ENCODE measurements at regions not wholly inside any gene's neighbourhood (a gene's known extent, or its start where the extent isn't known, plus 50 kb on each side); places are given as distances from the start of the nearest gene placed in this dataset.

DNA sequence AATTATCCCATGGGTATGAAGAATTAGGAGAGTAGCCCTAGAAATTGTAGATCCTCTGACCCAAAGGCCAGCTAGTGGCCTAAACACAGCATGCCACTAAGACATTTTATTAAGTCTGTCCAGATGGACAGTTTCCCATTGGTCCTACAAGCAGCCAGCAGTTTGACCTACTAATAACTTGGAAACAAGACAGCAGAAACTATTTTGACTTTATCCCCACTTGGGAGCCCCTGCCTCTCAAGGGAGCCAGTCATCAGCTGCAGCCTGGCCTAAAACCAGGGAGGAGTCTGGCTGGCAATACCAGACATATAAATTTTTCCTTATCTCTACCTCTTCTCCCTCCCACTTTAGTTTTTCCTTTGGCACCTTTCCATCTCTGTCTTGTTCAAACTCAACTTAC, 222.6 kb upstream of the KCTD3 start (continued):
- TF ChIP-seq, protein P1, sequence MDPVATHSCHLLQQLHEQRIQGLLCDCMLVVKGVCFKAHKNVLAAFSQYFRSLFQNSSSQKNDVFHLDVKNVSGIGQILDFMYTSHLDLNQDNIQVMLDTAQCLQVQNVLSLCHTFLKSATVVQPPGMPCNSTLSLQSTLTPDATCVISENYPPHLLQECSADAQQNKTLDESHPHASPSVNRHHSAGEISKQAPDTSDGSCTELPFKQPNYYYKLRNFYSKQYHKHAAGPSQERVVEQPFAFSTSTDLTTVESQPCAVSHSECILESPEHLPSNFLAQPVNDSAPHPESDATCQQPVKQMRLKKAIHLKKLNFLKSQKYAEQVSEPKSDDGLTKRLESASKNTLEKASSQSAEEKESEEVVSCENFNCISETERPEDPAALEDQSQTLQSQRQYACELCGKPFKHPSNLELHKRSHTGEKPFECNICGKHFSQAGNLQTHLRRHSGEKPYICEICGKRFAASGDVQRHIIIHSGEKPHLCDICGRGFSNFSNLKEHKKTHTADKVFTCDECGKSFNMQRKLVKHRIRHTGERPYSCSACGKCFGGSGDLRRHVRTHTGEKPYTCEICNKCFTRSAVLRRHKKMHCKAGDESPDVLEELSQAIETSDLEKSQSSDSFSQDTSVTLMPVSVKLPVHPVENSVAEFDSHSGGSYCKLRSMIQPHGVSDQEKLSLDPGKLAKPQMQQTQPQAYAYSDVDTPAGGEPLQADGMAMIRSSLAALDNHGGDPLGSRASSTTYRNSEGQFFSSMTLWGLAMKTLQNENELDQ (tag by site-specific recombination; IDR thresholded peaks at IDR 0.05; ENCODE audit: low read depth) = no peak

DNA sequence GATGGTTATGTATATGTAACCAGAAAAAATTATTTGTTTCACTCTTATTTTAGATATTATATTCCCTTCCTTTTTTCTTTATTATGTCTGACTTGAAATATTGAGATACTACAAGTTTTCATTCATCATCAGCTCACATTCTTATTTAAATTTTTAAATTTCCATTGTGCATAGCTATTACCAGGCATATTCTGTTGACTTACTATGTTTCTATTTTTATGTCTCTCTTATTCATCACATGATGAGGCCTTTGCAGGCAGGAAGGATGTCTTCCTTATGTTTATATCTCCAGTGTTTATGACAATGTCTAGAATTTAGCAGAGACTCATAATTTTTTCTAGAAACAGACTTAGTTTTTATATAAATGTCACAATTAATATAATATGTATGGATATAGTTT, 221.9 kb upstream of the KCTD3 start:
- Histone ChIP-seq H3K4me3 (ENCODE audit: low read depth, low read length) (no peak overlapping the region), H3K9me3 (ENCODE audit: control insufficient read depth, insufficient read depth, low read depth, low read length) (no peaks in the 10 kb centered on the region), H3K4me1 (ENCODE audit: control insufficient read depth, insufficient read depth, low read length) (no peaks in the 10 kb centered on the region), H3K27ac (ENCODE audit: extremely low read depth, low read depth, low read length) (no peak overlapping the region), H3K36me3 (ENCODE audit: control insufficient read depth in 2 of 2, insufficient read depth in 1 of 2, low read length in 2 of 2) (no peaks in the 10 kb centered on the region)
- ChIA-PET CTCF (interaction anchor here (0.6 kb wide), 1 partner anchor 9 kb away, joined by 3 read pairs; no protein-coding TSS in a partner anchor), POLR2A (no interaction called here)
- no peak for TF ChIP-seq KLF7 (tag by site-specific recombination; IDR thresholded peaks at IDR 0.05; ENCODE audit: borderline replicate concordance)
- TF ChIP-seq ZNF133 (tag by site-specific recombination; IDR thresholded peaks at IDR 0.05) = no peak
- TF ChIP-seq, protein P2, sequence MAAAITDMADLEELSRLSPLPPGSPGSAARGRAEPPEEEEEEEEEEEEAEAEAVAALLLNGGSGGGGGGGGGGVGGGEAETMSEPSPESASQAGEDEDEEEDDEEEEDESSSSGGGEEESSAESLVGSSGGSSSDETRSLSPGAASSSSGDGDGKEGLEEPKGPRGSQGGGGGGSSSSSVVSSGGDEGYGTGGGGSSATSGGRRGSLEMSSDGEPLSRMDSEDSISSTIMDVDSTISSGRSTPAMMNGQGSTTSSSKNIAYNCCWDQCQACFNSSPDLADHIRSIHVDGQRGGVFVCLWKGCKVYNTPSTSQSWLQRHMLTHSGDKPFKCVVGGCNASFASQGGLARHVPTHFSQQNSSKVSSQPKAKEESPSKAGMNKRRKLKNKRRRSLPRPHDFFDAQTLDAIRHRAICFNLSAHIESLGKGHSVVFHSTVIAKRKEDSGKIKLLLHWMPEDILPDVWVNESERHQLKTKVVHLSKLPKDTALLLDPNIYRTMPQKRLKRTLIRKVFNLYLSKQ (tag by site-specific recombination; IDR thresholded peaks at IDR 0.05; ENCODE audit: borderline replicate concordance) = no peak
- TF ChIP-seq ZNF404 (tag by site-specific recombination; IDR thresholded peaks at IDR 0.05) = no peak

DNA sequence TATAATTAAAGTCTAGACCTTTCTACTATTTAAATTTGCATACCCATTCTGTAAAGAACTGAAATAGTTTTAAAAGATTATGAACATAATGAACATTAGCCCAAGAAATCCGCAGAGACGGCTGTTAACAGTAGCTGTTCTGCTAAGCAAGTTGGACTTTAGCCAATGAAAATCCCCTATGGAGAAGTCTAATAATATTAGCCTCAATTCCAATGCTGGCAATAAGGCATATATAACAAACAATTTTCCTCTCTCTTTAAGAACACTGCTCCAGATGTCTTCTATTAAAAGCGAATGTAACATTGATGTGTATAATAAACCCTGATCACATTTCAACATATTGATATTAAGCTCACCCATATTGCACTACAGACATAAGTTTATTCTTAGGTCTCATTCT, 221.3 kb upstream of the KCTD3 start:
- no peaks in the 10 kb centered on the region for H3K4me1 ChIP-seq (ENCODE audit: control insufficient read depth, insufficient read depth, low read length)
- CTCF ChIA-PET = interaction anchor here (0.6 to 0.7 kb wide), 2 partner anchors 8 to 64 kb away, joined by 3 read pairs; no protein-coding TSS in a partner anchor
- POLR2A ChIA-PET = no interaction called here

DNA sequence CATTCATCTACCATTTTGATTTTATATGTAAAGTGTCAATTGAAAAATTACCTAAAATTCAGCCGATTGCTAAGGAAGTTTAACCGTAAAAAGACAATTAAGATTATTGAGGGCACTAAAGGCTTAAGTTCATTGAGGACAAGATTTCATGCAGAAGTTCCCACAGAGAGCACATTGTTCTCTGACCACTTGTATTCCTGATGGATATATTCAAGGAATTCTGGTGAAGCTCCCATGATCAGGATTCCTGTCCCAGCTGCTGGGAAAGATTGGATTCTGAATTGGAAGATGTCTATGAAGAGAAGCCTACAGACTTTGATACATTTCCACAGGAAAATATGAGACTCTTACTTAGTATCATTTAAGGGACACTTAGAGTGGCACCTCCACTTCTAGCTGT, 209.2 kb upstream of the KCTD3 start:
- POLR2A ChIA-PET = no interaction called here
- Histone ChIP-seq H3K4me3 (ENCODE audit: low read depth, low read length) (no peak overlapping the region), H3K36me3 (ENCODE audit: control insufficient read depth in 2 of 2, insufficient read depth in 1 of 2, low read length in 2 of 2) (no peaks in the 10 kb centered on the region), H3K27ac (ENCODE audit: extremely low read depth, low read depth, low read length) (no peak overlapping the region), H3K9me3 (ENCODE audit: control insufficient read depth, insufficient read depth, low read depth, low read length) (no peaks in the 10 kb centered on the region), H3K4me1 (ENCODE audit: control insufficient read depth, insufficient read depth, low read length) (no peaks in the 10 kb centered on the region)
- CTCF ChIA-PET = no interaction called here
- TF ChIP-seq, protein P3, sequence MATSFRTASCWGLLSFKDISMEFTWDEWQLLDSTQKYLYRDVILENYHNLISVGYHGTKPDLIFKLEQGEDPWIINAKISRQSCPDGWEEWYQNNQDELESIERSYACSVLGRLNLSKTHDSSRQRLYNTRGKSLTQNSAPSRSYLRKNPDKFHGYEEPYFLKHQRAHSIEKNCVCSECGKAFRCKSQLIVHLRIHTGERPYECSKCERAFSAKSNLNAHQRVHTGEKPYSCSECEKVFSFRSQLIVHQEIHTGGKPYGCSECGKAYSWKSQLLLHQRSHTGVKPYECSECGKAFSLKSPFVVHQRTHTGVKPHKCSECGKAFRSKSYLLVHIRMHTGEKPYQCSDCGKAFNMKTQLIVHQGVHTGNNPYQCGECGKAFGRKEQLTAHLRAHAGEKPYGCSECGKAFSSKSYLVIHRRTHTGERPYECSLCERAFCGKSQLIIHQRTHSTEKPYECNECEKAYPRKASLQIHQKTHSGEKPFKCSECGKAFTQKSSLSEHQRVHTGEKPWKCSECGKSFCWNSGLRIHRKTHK (tag by site-specific recombination; IDR thresholded peaks at IDR 0.05) = no peak
- no peak for TF ChIP-seq ZNF175 (tag by site-specific recombination; IDR thresholded peaks at IDR 0.05)
- no peak for TF ChIP-seq ZNF155 (tag by site-specific recombination; IDR thresholded peaks at IDR 0.05)

More for the DNA sequence above, 221.3 kb upstream of the KCTD3 start:
- TF ChIP-seq EGR2 (tag by site-specific recombination; IDR thresholded peaks at IDR 0.05; ENCODE audit: low read depth) = no peak
- TF ChIP-seq ZNF133 (tag by site-specific recombination; IDR thresholded peaks at IDR 0.05) = no peak
- no peak for TF ChIP-seq ZBTB8A (tag by site-specific recombination; IDR thresholded peaks at IDR 0.05)
- no peak for TF ChIP-seq ZNF629 (tag by site-specific recombination; IDR thresholded peaks at IDR 0.05)
- TF ChIP-seq ZNF292 (tag by site-specific recombination; IDR thresholded peaks at IDR 0.05; ENCODE audit: borderline replicate concordance, low read depth) = no peak
- no peak for TF ChIP-seq ZNF555 (tag by site-specific recombination; conservative IDR thresholded peaks at IDR 0.05)
- TF ChIP-seq HOXC10 (CRISPR knock-in tag; IDR thresholded peaks at IDR 0.05) = no peak
- TF ChIP-seq ZNF335 (tag by site-specific recombination; conservative IDR thresholded peaks at IDR 0.05) = no peak
- no peak for TF ChIP-seq ZNF654 (tag by site-specific recombination; IDR thresholded peaks at IDR 0.05; ENCODE audit: low read depth)
- no peak for TF ChIP-seq ZBTB20 (tag by site-specific recombination; IDR thresholded peaks at IDR 0.05)
- TF ChIP-seq ZNF747 (tag by site-specific recombination; IDR thresholded peaks at IDR 0.05) = no peak
- no peak for TF ChIP-seq KLF7 (tag by site-specific recombination; IDR thresholded peaks at IDR 0.05; ENCODE audit: borderline replicate concordance)
- no peak for TF ChIP-seq ZNF623 (tag by site-specific recombination; IDR thresholded peaks at IDR 0.05)
- no peak for TF ChIP-seq ZNF114 (tag by site-specific recombination; IDR thresholded peaks at IDR 0.05)
- no peak for TF ChIP-seq ZNF121 (tag by site-specific recombination; IDR thresholded peaks at IDR 0.05)
- TF ChIP-seq, protein P4, sequence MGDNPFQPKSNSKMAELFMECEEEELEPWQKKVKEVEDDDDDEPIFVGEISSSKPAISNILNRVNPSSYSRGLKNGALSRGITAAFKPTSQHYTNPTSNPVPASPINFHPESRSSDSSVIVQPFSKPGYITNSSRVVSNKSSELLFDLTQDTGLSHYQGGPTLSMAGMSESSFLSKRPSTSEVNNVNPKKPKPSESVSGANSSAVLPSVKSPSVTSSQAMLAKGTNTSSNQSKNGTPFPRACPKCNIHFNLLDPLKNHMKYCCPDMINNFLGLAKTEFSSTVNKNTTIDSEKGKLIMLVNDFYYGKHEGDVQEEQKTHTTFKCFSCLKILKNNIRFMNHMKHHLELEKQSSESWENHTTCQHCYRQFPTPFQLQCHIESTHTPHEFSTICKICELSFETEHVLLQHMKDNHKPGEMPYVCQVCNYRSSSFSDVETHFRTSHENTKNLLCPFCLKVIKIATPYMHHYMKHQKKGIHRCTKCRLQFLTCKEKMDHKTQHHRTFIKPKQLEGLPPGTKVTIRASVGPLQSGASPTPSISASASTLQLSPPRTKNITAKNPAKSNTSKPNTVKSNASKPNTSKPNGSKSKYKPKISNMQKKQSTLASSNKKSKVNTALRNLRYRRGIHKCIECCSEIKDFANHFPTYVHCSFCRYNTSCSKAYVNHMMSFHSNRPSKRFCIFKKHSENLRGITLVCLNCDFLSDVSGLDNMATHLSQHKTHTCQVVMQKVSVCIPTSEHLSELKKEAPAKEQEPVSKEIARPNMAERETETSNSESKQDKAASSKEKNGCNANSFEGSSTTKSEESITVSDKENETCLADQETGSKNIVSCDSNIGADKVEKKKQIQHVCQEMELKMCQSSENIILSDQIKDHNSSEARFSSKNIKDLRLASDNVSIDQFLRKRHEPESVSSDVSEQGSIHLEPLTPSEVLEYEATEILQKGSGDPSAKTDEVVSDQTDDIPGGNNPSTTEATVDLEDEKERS (tag by site-specific recombination; IDR thresholded peaks at IDR 0.05) = no peak
- no peak for TF ChIP-seq ZNF391 (tag by site-specific recombination; IDR thresholded peaks at IDR 0.05; ENCODE audit: borderline replicate concordance, low read depth)
- Histone ChIP-seq H3K36me3 (ENCODE audit: control insufficient read depth in 2 of 2, insufficient read depth in 1 of 2, low read length in 2 of 2) (no peaks in the 10 kb centered on the region), H3K27ac (ENCODE audit: extremely low read depth, low read depth, low read length) (no peak overlapping the region), H3K9me3 (ENCODE audit: control insufficient read depth, insufficient read depth, low read depth, low read length) (no peaks in the 10 kb centered on the region), H3K4me3 (ENCODE audit: low read depth, low read length) (no peak overlapping the region)

All from HEK293 (cell line).